ENCODE measurements at regions not wholly inside any gene's neighbourhood (a gene's known extent, or its start where the extent isn't known, plus 50 kb on each side); places are given as distances from the start of the nearest gene placed in this dataset.
"Not testable (repeated sequence)": the region's sequence is repeated elsewhere in the genome, so short reads cannot be mapped to it uniquely, and the experiment has no call there.

- no peak for TF ChIP-seq CTCF (IDR thresholded peaks at IDR 0.05; ENCODE audit: control insufficient read depth, extremely low read depth, insufficient read depth)
- no peak for DNase-seq (ENCODE audit: low read depth)
- H3K4me3 ChIP-seq (ENCODE audit: low read depth, low read length): no peak overlapping the region
These were observed 317.9 kb upstream of the HTR1E start for GRCh38 chr6:86619428-86619827.

GRCh38 chr6:86615299-86615698 lies 322.0 kb upstream of the HTR1E start:
- TF ChIP-seq CTCF (IDR thresholded peaks at IDR 0.05; ENCODE audit: control insufficient read depth, extremely low read depth, insufficient read depth): no peak
- DNase-seq (ENCODE audit: low read depth): no peak
- H3K4me3 ChIP-seq (ENCODE audit: low read depth, low read length): no peak overlapping the region

DNA sequence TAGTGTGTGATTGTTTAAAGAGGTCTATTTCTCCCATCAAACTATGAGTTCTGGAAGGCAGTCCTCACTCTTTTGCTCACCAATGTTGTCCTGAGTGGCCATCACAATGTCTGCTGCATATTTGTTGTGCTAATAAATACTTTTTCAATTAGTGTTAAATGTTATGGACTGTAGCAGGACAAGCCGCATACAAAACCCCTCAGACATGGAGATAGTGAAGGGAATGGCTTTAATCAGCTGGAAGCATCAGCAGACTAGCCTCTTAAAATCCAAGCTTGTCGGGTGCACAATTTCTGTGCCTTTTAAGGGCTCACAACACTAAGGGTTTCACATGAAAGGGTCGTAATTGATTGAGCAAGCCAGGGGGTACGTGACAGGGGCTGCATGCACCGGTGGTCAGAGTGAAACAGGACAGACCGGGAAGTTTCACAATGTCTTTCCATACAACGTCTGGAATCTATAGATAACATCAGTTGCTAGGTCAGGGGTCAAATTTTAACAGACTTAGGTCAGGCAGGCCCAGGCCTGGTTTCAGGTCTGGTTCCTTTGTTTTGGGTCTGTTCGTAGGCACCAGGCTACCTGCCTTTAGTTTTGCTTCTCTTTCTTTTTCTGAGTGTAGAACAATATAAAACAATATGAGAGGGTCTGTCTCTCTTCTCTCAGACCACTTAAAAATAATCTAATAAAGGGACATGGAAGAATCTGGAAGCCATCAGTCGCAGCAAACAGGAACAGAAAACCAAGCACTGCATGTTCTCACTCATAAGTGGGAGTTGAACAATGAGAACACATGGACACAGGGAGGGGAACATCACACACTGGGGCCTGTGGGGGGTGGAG lies 327.6 kb upstream of the HTR1E start:
- no peak for TF ChIP-seq CTCF (IDR thresholded peaks at IDR 0.05; ENCODE audit: control insufficient read depth, extremely low read depth, insufficient read depth)
- no peak overlapping the region for H3K4me3 ChIP-seq (ENCODE audit: low read depth, low read length)
- no peak for DNase-seq (ENCODE audit: low read depth)

- not testable (repeated sequence) for H3K4me3 ChIP-seq (ENCODE audit: low read depth, low read length); DNase-seq (ENCODE audit: low read depth)
These were observed 334.0 kb upstream of the HTR1E start for GRCh38 chr6:86603364-86603763.

GRCh38 chr6:86602093-86602492 lies 335.2 kb upstream of the HTR1E start:
- not testable (repeated sequence) for DNase-seq (ENCODE audit: low read depth); H3K4me3 ChIP-seq (ENCODE audit: low read depth, low read length)

GRCh38 chr6:86598969-86599368 lies 338.4 kb upstream of the HTR1E start:
- DNase-seq (ENCODE audit: low read depth); H3K4me3 ChIP-seq (ENCODE audit: low read depth, low read length): not testable (repeated sequence)

- TF ChIP-seq CTCF (IDR thresholded peaks at IDR 0.05; ENCODE audit: control insufficient read depth, extremely low read depth, insufficient read depth): no peak
- H3K4me3 ChIP-seq (ENCODE audit: low read depth, low read length): no peak overlapping the region
- no peak for DNase-seq (ENCODE audit: low read depth)
These were observed 341.7 kb upstream of the HTR1E start for GRCh38 chr6:86595641-86596040.

- TF ChIP-seq CTCF (IDR thresholded peaks at IDR 0.05; ENCODE audit: control insufficient read depth, extremely low read depth, insufficient read depth): no peak
- no peak overlapping the region for H3K4me3 ChIP-seq (ENCODE audit: low read depth, low read length)
These were observed 351.1 kb upstream of the HTR1E start for GRCh38 chr6:86586195-86586594.

More at GRCh38 chr6:86586195-86586594, 351.1 kb upstream of the HTR1E start:
- DNase-seq (ENCODE audit: low read depth): no peak
